Fibroblast of lung (primary cell): ENCODE measurements at regions not wholly inside any gene's neighbourhood (a gene's known extent, or its start where the extent isn't known, plus 50 kb on each side); places are given as distances from the start of the nearest gene placed in this dataset.

Experiments used
- CTCF ChIP-seq, 2 donors: IDR thresholded peaks in 1 of 2; conservative IDR thresholded peaks in 1 of 2; 1 replicate in 1 of 2; 2 replicates in 1 of 2; pipeline ENCODE4 v1.5.1; 2011 to 2012; ENCODE audit warnings: low read length in 2 of 2, control low read depth in 1 of 2, inconsistent platforms in 1 of 2, low read depth in 1 of 2, mild to moderate bottlenecking in 1 of 2
- EZH2 ChIP-seq: IDR thresholded peaks from 2 replicates; pipeline ENCODE4 v1.5.1; 2012; ENCODE audit warnings: low read length, control low read depth, mild to moderate bottlenecking; ENCODE audit errors: missing control alignments

GRCh38 chr3:152556731-152557254 is 278.1 kb upstream of the P2RY1 start:
- no peak for TF ChIP-seq CTCF (conservative IDR thresholded peaks at IDR 0.05 in 1 of 2, IDR thresholded peaks at IDR 0.05 in 1 of 2; ENCODE audit: low read depth in 1 of 2, low read length in 2 of 2)
- TF ChIP-seq EZH2: no peak
